GM18499 (cell line): ENCODE measurements at regions not wholly inside any gene's neighbourhood (a gene's known extent, or its start where the extent isn't known, plus 50 kb on each side); places are given as distances from the start of the nearest gene placed in this dataset.

ENCODE experiments used
- ATAC-seq: cut with Tn5 transposase; IDR thresholded peaks from one replicate; pipeline ENCODE4 v1.9.1; 2021; ENCODE audit warnings: moderate number of reproducible peaks; ENCODE audit not compliant: insufficient read depth, unreplicated experiment

DNA sequence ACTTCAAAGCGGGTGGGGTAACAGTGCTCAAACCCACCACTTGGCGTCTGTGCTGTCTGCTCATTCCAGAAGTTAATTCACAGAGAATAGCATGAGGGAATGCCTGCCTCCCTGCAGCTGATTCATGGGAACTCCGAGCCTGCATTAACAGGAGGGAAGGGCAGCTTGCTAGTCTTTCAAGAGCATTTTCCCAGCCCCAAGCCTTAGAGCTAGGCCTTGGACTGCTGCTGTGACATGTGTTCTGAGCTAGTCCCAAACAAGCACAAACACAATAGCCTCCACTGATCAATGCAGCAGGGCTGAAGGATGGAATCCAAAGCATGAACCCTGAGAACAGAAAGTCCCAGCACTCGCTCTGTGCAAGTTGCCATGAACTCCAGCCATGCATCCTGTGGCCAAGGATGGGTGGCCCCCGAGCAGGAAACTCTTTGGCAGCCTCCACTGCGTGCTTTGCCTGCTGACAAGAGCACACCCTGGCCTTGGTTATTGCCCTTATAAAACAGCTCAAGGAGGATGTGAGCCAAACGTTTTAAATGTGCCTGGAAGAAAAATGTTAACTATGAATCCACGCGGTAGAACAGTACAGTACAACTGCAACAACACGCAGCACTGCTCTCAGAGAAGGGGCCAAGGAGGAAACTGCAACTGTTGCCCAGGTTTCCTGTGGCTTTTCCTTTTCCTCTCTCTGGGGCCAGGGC, 653.1 kb upstream of the KLF4 start:
- no peak for ATAC-seq

GRCh38 chr9:108142142-108142503, 652.6 kb upstream of the KLF4 start:
- ATAC-seq = no peak

DNA sequence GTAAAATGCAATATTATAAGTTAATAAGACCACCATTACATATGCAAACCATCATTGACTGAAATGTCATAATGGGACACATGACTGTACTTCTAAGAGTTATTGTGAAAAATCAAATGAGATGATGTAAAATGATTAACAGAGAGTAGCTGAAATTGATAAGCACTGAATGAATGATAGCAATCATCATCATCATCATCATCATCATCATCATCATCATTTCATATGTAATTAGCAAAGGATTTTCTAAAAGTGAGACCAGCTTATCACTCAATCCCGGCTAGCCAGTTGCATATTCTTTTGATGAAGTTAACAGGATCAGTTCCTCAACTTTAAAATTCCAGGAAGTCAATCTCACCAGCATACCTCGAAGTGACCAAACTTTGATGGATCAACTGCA, 650.3 kb upstream of the KLF4 start:
- ATAC-seq = no peak

GRCh38 chr9:108138516-108138915, 648.9 kb upstream of the KLF4 start:
- ATAC-seq = no peak

- no peak for ATAC-seq
These were observed 647.1 kb upstream of the KLF4 start for GRCh38 chr9:108136656-108137055.

- ATAC-seq = no peak
These were observed 645.0 kb upstream of the KLF4 start for GRCh38 chr9:108134486-108135128.

DNA sequence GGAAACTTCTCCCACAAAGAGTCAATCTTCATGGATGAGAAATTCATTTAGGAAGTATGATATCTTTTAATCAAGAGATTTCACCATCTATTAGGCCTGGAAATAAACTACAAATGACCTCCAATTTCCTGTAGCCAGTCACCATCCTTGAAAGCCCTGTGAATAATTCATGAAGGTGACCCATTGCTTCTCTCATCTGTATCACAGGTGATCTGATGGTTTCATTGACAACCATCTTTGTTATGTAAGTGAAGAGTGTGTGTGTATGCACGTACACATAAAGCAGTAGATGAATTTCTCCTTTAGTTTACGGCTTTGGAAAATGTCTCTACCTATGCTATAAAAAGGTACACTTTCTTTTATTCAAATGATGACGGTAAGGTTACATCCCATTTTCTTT, 644.1 kb upstream of the KLF4 start:
- ATAC-seq = no peak

DNA sequence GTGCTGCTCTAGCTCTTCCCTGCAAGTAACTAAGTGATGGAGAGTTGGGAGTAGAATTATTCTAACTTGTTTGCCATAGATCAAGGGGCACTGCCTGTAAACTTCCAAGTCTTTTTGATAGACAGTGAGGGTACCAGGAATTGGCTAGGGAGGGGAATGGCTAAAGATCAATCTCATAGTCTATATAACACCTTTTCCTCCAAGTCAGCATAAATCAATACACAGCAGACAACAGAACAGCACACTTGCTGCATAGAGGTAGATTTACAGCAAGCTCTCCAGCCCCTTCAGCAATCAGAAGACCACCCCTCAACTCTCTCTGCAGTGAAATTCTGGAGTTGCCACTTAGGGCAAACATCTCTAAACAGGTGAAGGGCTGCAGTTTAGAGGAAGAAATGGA, 643.5 kb upstream of the KLF4 start:
- ATAC-seq = no peak

- ATAC-seq = no peak
These were observed 641.3 kb upstream of the KLF4 start for GRCh38 chr9:108130905-108131304.

GRCh38 chr9:108125625-108126024, 636.1 kb upstream of the KLF4 start:
- ATAC-seq = no peak

GRCh38 chr9:108119530-108120113, 630.1 kb upstream of the KLF4 start:
- no peak for ATAC-seq

DNA sequence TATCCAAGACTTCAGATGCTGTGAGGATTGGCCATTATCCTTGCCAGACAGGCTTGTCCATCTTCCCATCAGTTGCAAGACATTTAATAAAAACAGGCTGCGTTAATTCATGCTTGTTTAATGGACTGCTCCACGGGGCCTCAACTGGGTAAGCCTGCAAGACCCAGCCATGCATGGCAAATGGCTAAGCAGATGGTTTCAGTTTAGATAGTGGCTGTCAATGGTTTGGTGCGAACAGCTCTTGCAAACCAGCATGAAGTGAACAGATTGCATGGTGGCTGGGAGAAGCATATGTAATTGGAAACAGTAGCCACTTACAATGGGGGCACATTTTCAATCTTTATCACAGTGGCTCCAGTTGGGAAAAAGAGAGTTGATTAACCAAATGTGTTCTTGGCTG, 628.2 kb upstream of the KLF4 start:
- ATAC-seq = no peak

DNA sequence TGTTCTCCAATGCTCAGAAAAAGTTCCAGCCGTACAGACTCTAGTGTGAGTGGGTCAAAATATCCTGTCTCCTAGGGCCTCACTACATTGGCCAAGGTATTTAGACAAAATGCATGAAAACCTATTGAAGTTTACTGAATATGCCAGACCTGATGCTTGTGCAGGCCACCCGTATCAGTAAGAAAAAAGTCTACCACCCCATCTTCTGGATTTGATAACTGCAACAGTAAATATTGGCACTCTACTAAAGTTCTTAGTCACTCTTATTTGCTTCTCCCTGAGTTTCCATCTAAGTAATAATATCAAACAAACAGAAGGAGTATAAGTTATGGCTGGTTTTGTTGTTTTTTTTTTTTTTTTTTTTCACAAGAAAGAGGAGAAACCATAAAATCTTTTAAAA, 627.7 kb upstream of the KLF4 start:
- no peak for ATAC-seq

- ATAC-seq = no peak
These were observed 624.0 kb upstream of the KLF4 start for GRCh38 chr9:108113596-108113995.

GRCh38 chr9:108109927-108110690, 620.5 kb upstream of the KLF4 start:
- ATAC-seq = no peak

- no peak for ATAC-seq
These were observed 619.4 kb upstream of the KLF4 start for GRCh38 chr9:108108852-108109448.

- ATAC-seq = no peak
These were observed 618.8 kb upstream of the KLF4 start for GRCh38 chr9:108108280-108108851.

DNA sequence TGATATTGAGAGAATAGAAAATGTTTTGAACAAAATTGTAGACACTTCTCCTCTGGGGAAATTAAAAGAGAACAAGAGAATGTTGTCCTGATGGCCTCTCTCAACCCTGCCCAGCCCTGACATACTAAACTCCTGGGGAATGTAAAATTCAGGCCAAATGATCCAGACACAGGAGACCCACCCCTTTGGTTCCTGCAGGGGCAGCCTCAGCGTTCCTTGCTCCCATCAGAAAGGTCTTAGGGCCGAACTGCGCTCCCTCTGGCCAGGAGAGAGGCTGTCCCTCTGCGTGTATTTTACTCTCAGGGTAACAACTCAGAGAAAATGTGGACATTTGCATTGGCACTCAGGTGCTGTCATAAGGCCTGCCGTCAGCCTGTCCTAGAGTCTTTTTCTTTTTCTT, 616.3 kb upstream of the KLF4 start:
- ATAC-seq = no peak

GRCh38 chr9:108104991-108105390, 615.4 kb upstream of the KLF4 start:
- no peak for ATAC-seq

DNA sequence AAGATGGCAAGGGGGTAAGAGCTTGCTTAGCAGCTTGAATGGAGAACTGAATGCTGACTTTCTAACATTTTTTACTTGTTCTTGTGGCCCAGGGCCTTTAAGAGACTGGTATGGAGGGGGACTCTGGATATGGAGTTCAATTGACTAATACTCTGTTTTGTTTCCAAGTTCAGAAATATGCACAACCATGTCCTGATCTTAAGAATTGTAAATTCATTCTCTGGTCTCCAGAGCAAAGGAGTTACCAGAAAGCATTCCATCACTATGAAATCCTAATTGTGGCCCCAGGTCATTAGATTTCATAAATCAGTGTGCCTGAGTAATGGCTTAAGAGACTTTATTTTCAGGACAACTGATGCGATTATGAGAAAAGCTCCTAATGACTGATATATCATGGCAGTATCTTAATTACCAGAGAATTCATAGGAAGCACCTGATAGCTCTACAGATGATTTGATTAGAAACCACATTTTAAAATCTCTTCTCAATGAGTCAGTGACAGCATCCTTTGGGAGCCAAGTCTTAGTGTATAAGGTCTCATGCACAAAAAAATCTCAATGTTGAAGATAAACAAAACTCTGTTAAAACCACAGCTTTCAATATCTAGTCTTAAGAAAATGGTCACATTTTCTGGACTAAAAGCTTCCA, 613.6 kb upstream of the KLF4 start:
- no peak for ATAC-seq
